DOHH2 (cell line): ENCODE measurements at regions not wholly inside any gene's neighbourhood (a gene's known extent, or its start where the extent isn't known, plus 50 kb on each side); places are given as distances from the start of the nearest gene placed in this dataset.

ENCODE experiments used
- H3F3A ChIP-seq: fragments of 200-600 bp; sonication (generic), shearing (Covaris generic); 2 replicates; pipeline ENCODE4 v1.6.0; 2016; ENCODE audit warnings: antibody characterized with exemption, mild to moderate bottlenecking; ENCODE audit not compliant: control insufficient read depth, insufficient read depth
- H3K27ac ChIP-seq: fragments of 200-600 bp; sonication (generic); 2 replicates; pipeline ENCODE4 v1.5.1; 2014; ENCODE audit warnings: low read depth, mild to moderate bottlenecking, low read length, moderate library complexity
- H3K27me3 ChIP-seq: fragments of 200-600 bp; sonication (generic); 2 replicates; pipeline ENCODE4 v1.6.1; 2014; ENCODE audit warnings: mild to moderate bottlenecking, low read length, mixed read lengths; ENCODE audit not compliant: control insufficient read depth
- H3K36me3 ChIP-seq: fragments of 200-600 bp; sonication (generic); 2 replicates; pipeline ENCODE4 v1.6.1; 2014; ENCODE audit warnings: mild to moderate bottlenecking, low read length, moderate library complexity, mixed read lengths; ENCODE audit not compliant: control insufficient read depth
- H3K4me1 ChIP-seq: fragments of 200-600 bp; sonication (generic); 2 replicates; pipeline ENCODE4 v1.6.1; 2014; ENCODE audit warnings: mild to moderate bottlenecking, low read length, mixed read lengths; ENCODE audit not compliant: control insufficient read depth
- H3K4me2 ChIP-seq: fragments of 200-600 bp; sonication (generic); 2 replicates; pipeline ENCODE4 v1.6.0; 2014; ENCODE audit warnings: mild to moderate bottlenecking, low read length, moderate library complexity
- H3K4me3 ChIP-seq: fragments of 200-600 bp; sonication (generic); 2 replicates; pipeline ENCODE4 v1.5.1; 2014; ENCODE audit warnings: mild to moderate bottlenecking, low read length, mixed read lengths
- H3K79me2 ChIP-seq: fragments of 200-600 bp; sonication (generic); 2 replicates; pipeline ENCODE4 v1.6.1; 2014; ENCODE audit warnings: mild to moderate bottlenecking, low read length, mixed read lengths; ENCODE audit not compliant: control insufficient read depth
- H3K9me2 ChIP-seq: fragments of 200-600 bp; sonication (generic); replicated peaks from 2 replicates; pipeline ENCODE4 v1.6.1; 2014; ENCODE audit warnings: mild to moderate bottlenecking, low read length, mixed read lengths; ENCODE audit not compliant: control insufficient read depth
- H3K9me3 ChIP-seq: fragments of 200-600 bp; sonication (generic); 2 replicates; pipeline ENCODE4 v1.6.1; 2014; ENCODE audit warnings: antibody characterized with exemption, low read length, mixed read lengths; ENCODE audit not compliant: control insufficient read depth, insufficient read depth
- H4K20me1 ChIP-seq: fragments of 200-600 bp; sonication (generic); 2 replicates; pipeline ENCODE4 v1.6.0; 2014; ENCODE audit warnings: low read depth, mild to moderate bottlenecking, antibody characterized with exemption, low read length, moderate library complexity; ENCODE audit not compliant: control insufficient read depth, insufficient read depth
- EZH2phosphoT487 ChIP-seq: fragments of 200-600 bp; sonication (generic); IDR thresholded peaks from 2 replicates; pipeline ENCODE4 v1.6.1; 2017; ENCODE audit warnings: borderline replicate concordance, mild to moderate bottlenecking, antibody characterized with exemption, low read length, moderate library complexity, mixed read lengths
- TF ChIP-seq, protein P1 (sequence below): fragments of 200-600 bp; sonication (generic); IDR thresholded peaks from one replicate; pipeline ENCODE4 v1.5.1; 2014; ENCODE audit warnings: antibody characterized with exemption, mild to moderate bottlenecking, low read depth, low read length; ENCODE audit not compliant: poor library complexity, severe bottlenecking

DNA sequence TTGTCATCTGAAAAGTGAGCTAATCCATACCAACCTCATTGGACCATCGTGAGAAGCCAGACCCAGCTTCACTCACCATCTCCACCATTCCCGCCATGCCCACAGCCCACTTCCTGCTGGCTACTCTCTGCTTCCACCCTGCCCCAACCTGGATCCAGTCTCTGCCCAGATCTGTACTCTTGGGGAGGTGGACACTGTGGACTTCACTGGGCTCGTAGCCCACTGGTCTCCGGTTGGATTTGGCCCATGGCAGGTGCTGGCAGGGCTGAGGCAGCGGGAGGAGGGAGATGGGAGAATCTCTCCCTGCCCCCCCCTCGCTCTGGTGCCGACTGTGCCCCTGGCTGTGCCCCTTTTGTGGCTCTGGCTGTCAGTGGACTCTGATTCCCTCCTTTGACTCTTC, 193.8 kb downstream of the ABHD5 start:
- no peak overlapping the region for H3K4me3 ChIP-seq
- H3K27ac ChIP-seq: no peak overlapping the region
- H3K4me1 ChIP-seq: peaks cover 76% of the 10 kb centered on the region
- H3F3A ChIP-seq: no peaks in the 10 kb centered on the region
- no peaks in the 10 kb centered on the region for H3K36me3 ChIP-seq
- H4K20me1 ChIP-seq: no peaks in the 10 kb centered on the region
- no peak overlapping the region for H3K4me2 ChIP-seq
- no peak for TF ChIP-seq EZH2phosphoT487
- TF ChIP-seq, protein P1, sequence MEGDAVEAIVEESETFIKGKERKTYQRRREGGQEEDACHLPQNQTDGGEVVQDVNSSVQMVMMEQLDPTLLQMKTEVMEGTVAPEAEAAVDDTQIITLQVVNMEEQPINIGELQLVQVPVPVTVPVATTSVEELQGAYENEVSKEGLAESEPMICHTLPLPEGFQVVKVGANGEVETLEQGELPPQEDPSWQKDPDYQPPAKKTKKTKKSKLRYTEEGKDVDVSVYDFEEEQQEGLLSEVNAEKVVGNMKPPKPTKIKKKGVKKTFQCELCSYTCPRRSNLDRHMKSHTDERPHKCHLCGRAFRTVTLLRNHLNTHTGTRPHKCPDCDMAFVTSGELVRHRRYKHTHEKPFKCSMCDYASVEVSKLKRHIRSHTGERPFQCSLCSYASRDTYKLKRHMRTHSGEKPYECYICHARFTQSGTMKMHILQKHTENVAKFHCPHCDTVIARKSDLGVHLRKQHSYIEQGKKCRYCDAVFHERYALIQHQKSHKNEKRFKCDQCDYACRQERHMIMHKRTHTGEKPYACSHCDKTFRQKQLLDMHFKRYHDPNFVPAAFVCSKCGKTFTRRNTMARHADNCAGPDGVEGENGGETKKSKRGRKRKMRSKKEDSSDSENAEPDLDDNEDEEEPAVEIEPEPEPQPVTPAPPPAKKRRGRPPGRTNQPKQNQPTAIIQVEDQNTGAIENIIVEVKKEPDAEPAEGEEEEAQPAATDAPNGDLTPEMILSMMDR: no peak
- H3K27me3 ChIP-seq: no peaks in the 10 kb centered on the region
- H3K9me3 ChIP-seq: peaks cover 10% of the 10 kb centered on the region; the same call in 1 of the 2 replicates
- no peaks in the 10 kb centered on the region for H3K79me2 ChIP-seq
- H3K9me2 ChIP-seq: no peaks in the 10 kb centered on the region

DNA sequence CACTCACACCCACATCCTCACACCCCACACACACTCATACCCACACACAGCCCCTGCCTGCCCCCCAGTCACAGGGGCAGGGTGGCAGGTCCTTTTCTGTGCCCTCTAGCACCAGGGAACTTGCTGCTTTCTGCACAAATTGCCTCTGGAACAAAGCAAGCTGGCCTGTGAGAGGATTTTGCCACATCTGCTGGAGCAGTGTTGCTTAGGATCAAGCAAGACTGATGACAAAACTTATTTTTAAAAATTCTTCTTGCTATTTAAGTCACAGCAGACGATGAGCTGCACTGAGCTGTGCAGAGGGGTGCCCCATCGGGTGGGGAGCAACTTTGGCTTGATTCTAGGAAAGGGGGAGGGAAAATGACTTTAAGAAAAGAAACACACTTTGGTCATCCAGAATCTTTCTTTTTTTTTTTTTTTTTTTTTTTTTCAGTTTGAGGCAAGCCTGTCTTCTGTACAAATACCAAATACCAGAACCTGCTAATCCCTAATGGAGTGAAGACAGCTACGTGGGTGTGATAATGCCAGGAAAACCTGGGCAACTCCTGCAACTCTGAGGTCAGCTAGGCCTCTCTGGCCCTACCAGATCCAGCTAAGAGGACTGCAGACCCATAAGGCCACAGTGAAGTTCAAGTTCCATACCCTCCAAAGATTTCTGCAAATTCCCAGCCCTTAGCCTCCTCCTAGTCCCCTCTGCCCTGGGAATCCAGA, 195.3 kb downstream of the ABHD5 start:
- Histone ChIP-seq H3K9me2 (no peaks in the 10 kb centered on the region), H3K4me3 (0 out of 2 replicates have a peak overlapping the region, but pooled peaks have one; percentile 17), H3K27ac (0 out of 2 replicates have a peak overlapping the region, but pooled peaks have one; percentile 10), H3K27me3 (no peaks in the 10 kb centered on the region), H3K4me2 (peak overlapping the region; percentile 61), H3K4me1 (peaks cover 76% of the 10 kb centered on the region), H3K36me3 (no peaks in the 10 kb centered on the region), H3K9me3 (no peaks in the 10 kb centered on the region), H3F3A (peaks cover 1% of the 10 kb centered on the region; the same call in 1 of the 2 replicates), H3K79me2 (no peaks in the 10 kb centered on the region), H4K20me1 (no peaks in the 10 kb centered on the region)
- no peak for TF ChIP-seq EZH2phosphoT487
- TF ChIP-seq, protein P1: no peak

DNA sequence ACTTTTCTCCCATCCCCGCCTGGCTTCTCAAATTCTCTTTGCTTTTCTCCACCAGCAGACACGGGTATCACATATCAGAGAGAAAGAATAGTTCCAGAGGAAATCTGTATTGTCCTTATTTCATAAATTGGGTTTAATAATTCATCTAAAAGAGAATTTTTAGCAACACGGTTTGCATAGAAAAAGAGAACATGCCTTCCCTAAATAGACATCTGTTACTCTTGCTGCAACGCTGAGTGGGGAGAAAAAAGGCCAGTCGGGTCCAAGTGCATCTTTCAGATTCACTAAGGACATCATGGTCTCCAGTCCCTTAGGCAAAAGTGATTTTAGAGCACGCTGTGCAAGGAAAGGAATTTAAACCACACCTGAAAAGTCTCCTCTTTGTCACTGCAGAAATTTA, 201.3 kb downstream of the ABHD5 start:
- H3K4me3 ChIP-seq: peak overlapping the region; percentile 78
- H3F3A ChIP-seq: peaks cover 40% of the 10 kb centered on the region
- H3K27me3 ChIP-seq: no peaks in the 10 kb centered on the region
- H3K4me1 ChIP-seq: peaks cover 79% of the 10 kb centered on the region
- peak overlapping the region; percentile 98 for H3K4me2 ChIP-seq
- no peak for TF ChIP-seq EZH2phosphoT487
- TF ChIP-seq, protein P1: no peak
- no peaks in the 10 kb centered on the region for H3K9me3 ChIP-seq
- no peaks in the 10 kb centered on the region for H3K9me2 ChIP-seq
- peak overlapping the region; percentile 100 for H3K27ac ChIP-seq
- no peaks in the 10 kb centered on the region for H4K20me1 ChIP-seq
- H3K36me3 ChIP-seq: no peaks in the 10 kb centered on the region
- H3K79me2 ChIP-seq: no peaks in the 10 kb centered on the region
